ENCODE measurements at regions not wholly inside any gene's neighbourhood (a gene's known extent, or its start where the extent isn't known, plus 50 kb on each side); places are given as distances from the start of the nearest gene placed in this dataset.
A peak's percentile ranks its signal among the peaks of the same experiment; 100 is the strongest.

DNA sequence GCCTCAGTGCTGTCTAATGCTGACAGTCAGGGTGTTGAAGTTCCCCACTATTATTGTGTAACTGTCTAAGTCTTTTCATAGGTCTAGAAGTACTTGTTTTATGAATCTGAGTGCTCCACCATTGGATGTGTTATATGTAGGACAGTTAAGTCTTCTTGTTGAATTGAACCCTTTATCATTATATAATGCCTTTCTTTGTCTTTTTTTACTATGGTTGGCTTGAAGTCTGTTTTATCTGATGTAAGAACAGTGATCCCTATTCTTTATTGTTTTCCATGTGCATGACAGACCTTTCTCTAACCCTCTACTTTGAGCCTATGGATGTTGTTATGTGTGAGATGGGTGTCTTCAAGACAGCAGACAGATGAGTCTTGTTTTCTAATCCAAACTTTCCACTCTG lies 107.8 kb upstream of the C11orf58 start:
- Histone ChIP-seq H3K4me1 (ENCODE audit: control insufficient read depth in 1 of 2, insufficient read depth in 2 of 2, low read length in 2 of 2) (peaks cover 0 to 5% of the 10 kb centered on the region in 2 experiments), H3K27me3 (ENCODE audit: insufficient read depth, low read length) (no peaks in the 10 kb centered on the region), H4K12ac (ENCODE audit: low read depth, low read length) (no peak overlapping the region), H3K79me1 (ENCODE audit: low read length) (peaks cover 3% of the 10 kb centered on the region), H3K27ac (ENCODE audit: low read depth, low read length) (no peak overlapping the region), H3K9ac (ENCODE audit: low read length) (no peak overlapping the region), H3K18ac (ENCODE audit: low read length) (no peak overlapping the region), H2BK12ac (ENCODE audit: low read length) (no peak overlapping the region), H3K4me3 (ENCODE audit: low read depth, low read length) (no peak overlapping the region), H3K4ac (ENCODE audit: low read depth, low read length) (no peak overlapping the region), H3K36me3 (ENCODE audit: control insufficient read depth in 1 of 2, insufficient read depth in 2 of 2, low read length in 2 of 2) (no peaks in the 10 kb centered on the region), H3K79me2 (ENCODE audit: control insufficient read depth, insufficient read depth, low read length, poor library complexity) (no peaks in the 10 kb centered on the region), H3K4me2 (ENCODE audit: low read length) (no peak overlapping the region), H3K9me3 (ENCODE audit: insufficient read depth, low read depth, low read length) (peaks cover 2% of the 10 kb centered on the region), H4K8ac (ENCODE audit: low read depth, low read length) (no peak overlapping the region), H2BK120ac (ENCODE audit: insufficient read depth, low read length, poor library complexity) (no peak overlapping the region), H4K91ac (ENCODE audit: low read depth, low read length) (no peak overlapping the region), H2AFZ (ENCODE audit: insufficient read depth, low read length, poor library complexity) (no peak overlapping the region), H3K14ac (ENCODE audit: low read length) (no peak overlapping the region), H2AK5ac (ENCODE audit: low read length) (no peak overlapping the region), H3K23ac (ENCODE audit: low read length) (no peak overlapping the region), H2BK5ac (ENCODE audit: low read depth, low read length, poor library complexity) (no peak overlapping the region)
- DNase-seq: no peak

DNA sequence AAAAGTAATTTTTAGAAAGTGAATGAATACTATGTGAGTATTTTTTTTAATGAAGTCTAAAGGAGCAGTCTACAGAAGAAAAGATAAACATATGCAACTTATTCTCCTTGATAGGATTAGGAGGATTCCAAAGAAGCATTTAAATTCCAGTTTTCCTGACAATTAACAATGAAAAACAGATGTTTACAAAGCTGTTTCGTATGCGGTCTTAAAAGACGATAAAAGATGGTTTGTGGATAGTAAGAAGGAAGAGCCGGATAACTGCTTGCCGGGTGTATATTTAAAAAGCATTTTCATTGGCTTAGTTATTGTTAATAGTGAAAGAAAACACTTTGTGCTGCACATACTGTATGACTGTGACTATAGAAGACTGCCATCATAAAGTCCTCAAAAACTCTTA lies 120.0 kb upstream of the C11orf58 start:
- H3K4me3 ChIP-seq (ENCODE audit: low read depth, low read length): no peak overlapping the region

DNA sequence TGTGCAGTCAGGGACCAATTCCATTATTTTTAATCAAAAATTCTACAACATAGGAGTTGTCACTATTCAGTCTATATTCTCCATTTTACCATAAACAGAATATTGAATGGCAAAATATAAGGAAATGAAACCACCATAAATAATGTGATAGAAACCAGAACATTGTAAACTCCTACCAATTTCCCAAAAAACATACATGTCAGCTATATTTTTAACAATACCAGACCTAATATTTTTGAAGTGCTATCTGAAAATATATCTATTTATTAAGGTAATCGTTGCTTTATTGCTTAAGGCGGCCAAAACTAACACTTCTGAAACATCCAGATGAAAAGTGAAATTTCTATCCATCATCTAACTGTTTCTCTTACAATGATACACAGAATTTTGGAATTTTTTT lies 123.0 kb upstream of the C11orf58 start:
- Histone ChIP-seq H3K79me1 (ENCODE audit: low read length) (no peaks in the 10 kb centered on the region), H3K4me2 (ENCODE audit: low read length) (no peak overlapping the region), H3K27ac (ENCODE audit: low read depth, low read length) (no peak overlapping the region), H3K9ac (ENCODE audit: low read length) (no peak overlapping the region), H4K91ac (ENCODE audit: low read depth, low read length) (no peak overlapping the region), H4K12ac (ENCODE audit: low read depth, low read length) (no peak overlapping the region), H3K36me3 (ENCODE audit: control insufficient read depth in 1 of 2, insufficient read depth in 2 of 2, low read length in 2 of 2) (no peaks in the 10 kb centered on the region), H4K8ac (ENCODE audit: low read depth, low read length) (no peak overlapping the region), H2AFZ (ENCODE audit: insufficient read depth, low read length, poor library complexity) (no peak overlapping the region), H3K14ac (ENCODE audit: low read length) (no peak overlapping the region), H3K4me3 (ENCODE audit: low read depth, low read length) (no peak overlapping the region), H2BK5ac (ENCODE audit: low read depth, low read length, poor library complexity) (no peak overlapping the region), H2BK12ac (ENCODE audit: low read length) (no peak overlapping the region), H3K79me2 (ENCODE audit: control insufficient read depth, insufficient read depth, low read length, poor library complexity) (no peaks in the 10 kb centered on the region), H3K18ac (ENCODE audit: low read length) (no peak overlapping the region), H2AK5ac (ENCODE audit: low read length) (no peak overlapping the region), H3K23ac (ENCODE audit: low read length) (no peak overlapping the region), H3K4me1 (ENCODE audit: control insufficient read depth in 1 of 2, insufficient read depth in 2 of 2, low read length in 2 of 2) (peaks cover 3 to 5% of the 10 kb centered on the region in 2 experiments), H2BK120ac (ENCODE audit: insufficient read depth, low read length, poor library complexity) (no peak overlapping the region), H3K4ac (ENCODE audit: low read depth, low read length) (no peak overlapping the region), H3K9me3 (ENCODE audit: insufficient read depth, low read depth, low read length) (no peaks in the 10 kb centered on the region), H3K27me3 (ENCODE audit: insufficient read depth, low read length) (peaks cover 26% of the 10 kb centered on the region)
- no CpG with 5 or more reads among the region's 2 CpGs for WGBS (ENCODE audit: extremely low coverage, insufficient coverage, insufficient read length)
- no peak for DNase-seq

More for the DNA sequence above, 120.0 kb upstream of the C11orf58 start:
- H3K4ac ChIP-seq (ENCODE audit: low read depth, low read length): no peak overlapping the region
- H2BK120ac ChIP-seq (ENCODE audit: insufficient read depth, low read length, poor library complexity): no peak overlapping the region
- H3K4me1 ChIP-seq (ENCODE audit: control insufficient read depth in 1 of 2, insufficient read depth in 2 of 2, low read length in 2 of 2): peaks cover under 1 to 2% of the 10 kb centered on the region in 2 experiments
- H3K18ac ChIP-seq (ENCODE audit: low read length): no peak overlapping the region
- H3K14ac ChIP-seq (ENCODE audit: low read length): no peak overlapping the region
- H3K27me3 ChIP-seq (ENCODE audit: insufficient read depth, low read length): peaks cover under 1% of the 10 kb centered on the region
- H3K79me2 ChIP-seq (ENCODE audit: control insufficient read depth, insufficient read depth, low read length, poor library complexity): no peaks in the 10 kb centered on the region
- H2AFZ ChIP-seq (ENCODE audit: insufficient read depth, low read length, poor library complexity): no peak overlapping the region
- H3K9me3 ChIP-seq (ENCODE audit: insufficient read depth, low read depth, low read length): no peaks in the 10 kb centered on the region
- H2AK5ac ChIP-seq (ENCODE audit: low read length): no peak overlapping the region
- H3K23ac ChIP-seq (ENCODE audit: low read length): no peak overlapping the region
- no peak overlapping the region for H4K8ac ChIP-seq (ENCODE audit: low read depth, low read length)
- no peaks in the 10 kb centered on the region for H3K36me3 ChIP-seq (ENCODE audit: control insufficient read depth in 1 of 2, insufficient read depth in 2 of 2, low read length in 2 of 2)
- no peak for DNase-seq
- H2BK12ac ChIP-seq (ENCODE audit: low read length): no peak overlapping the region
- H3K27ac ChIP-seq (ENCODE audit: low read depth, low read length): no peak overlapping the region
- H4K12ac ChIP-seq (ENCODE audit: low read depth, low read length): no peak overlapping the region
- H3K4me2 ChIP-seq (ENCODE audit: low read length): no peak overlapping the region
- no peak overlapping the region for H4K91ac ChIP-seq (ENCODE audit: low read depth, low read length)
- H3K79me1 ChIP-seq (ENCODE audit: low read length): no peaks in the 10 kb centered on the region
- H2BK5ac ChIP-seq (ENCODE audit: low read depth, low read length, poor library complexity): no peak overlapping the region
- no peak overlapping the region for H3K9ac ChIP-seq (ENCODE audit: low read length)
- WGBS (ENCODE audit: extremely low coverage, insufficient coverage, insufficient read length): no CpG with 5 or more reads among the region's 5 CpGs

DNA sequence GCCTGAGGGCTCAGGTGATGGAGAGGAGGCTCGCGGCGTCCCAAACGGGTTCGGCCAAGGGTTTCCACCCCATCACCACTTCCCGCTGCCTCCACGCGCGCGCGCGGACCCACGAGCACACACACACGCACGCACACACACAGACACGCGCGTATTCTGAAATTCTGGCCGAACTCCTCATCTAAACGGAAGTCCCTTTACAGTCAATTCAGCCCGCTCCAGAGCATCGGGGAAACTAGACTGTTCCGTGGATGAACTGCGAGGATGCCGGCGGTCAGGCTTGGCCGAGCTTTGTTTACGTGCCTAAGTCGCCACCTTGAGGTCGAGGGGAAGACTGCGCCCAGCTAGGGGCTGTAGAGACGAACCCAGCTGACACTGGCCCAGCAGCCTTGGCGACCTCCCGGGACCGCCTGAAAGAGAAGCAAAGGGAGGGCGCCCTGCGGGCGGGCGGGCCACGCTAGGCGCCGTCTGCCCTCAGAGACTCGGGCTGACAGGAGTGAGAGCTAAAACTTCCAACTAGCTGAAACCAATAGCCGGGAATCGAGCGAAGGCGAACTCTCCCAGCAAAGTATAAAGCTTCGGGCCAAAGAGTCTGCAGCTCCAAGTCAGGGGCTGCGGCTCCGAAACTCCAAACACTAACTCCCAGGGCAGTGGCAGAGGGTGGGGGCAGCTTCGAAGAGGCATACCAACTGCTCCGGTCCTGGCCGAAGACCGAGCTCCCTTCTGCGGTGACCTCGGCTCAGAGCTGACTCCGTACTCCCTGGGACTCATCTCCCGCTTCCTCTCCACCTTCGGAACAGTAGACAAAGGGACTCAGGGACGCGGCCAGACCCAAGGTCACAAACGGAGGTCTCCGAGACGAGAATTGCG lies 124.7 kb upstream of the C11orf58 start:
- DNase-seq: peak; percentile 77 to 90

More for the DNA sequence above, 124.7 kb upstream of the C11orf58 start:
- H3K9ac ChIP-seq (ENCODE audit: low read length): no peak overlapping the region
- H3K79me1 ChIP-seq (ENCODE audit: low read length): no peaks in the 10 kb centered on the region
- no peak overlapping the region for H3K4ac ChIP-seq (ENCODE audit: low read depth, low read length)
- no peaks in the 10 kb centered on the region for H3K79me2 ChIP-seq (ENCODE audit: control insufficient read depth, insufficient read depth, low read length, poor library complexity)
- no peak overlapping the region for H3K23ac ChIP-seq (ENCODE audit: low read length)
- H3K36me3 ChIP-seq (ENCODE audit: control insufficient read depth in 1 of 2, insufficient read depth in 2 of 2, low read length in 2 of 2): no peaks in the 10 kb centered on the region
- H3K18ac ChIP-seq (ENCODE audit: low read length): no peak overlapping the region
- peaks cover 3 to 5% of the 10 kb centered on the region in 2 experiments for H3K4me1 ChIP-seq (ENCODE audit: control insufficient read depth in 1 of 2, insufficient read depth in 2 of 2, low read length in 2 of 2)
- no peak overlapping the region for H3K27ac ChIP-seq (ENCODE audit: low read depth, low read length)
- H2AK5ac ChIP-seq (ENCODE audit: low read length): no peak overlapping the region
- H3K4me3 ChIP-seq (ENCODE audit: low read depth, low read length): peak overlapping the region; percentile 56
- H3K4me2 ChIP-seq (ENCODE audit: low read length): peak overlapping the region; percentile 83
- peaks cover 42% of the 10 kb centered on the region for H3K27me3 ChIP-seq (ENCODE audit: insufficient read depth, low read length)
- no CpG with 5 or more reads among the region's 65 CpGs for WGBS (ENCODE audit: extremely low coverage, insufficient coverage, insufficient read length)
- no peaks in the 10 kb centered on the region for H3K9me3 ChIP-seq (ENCODE audit: insufficient read depth, low read depth, low read length)
- peak overlapping the region; percentile 63 for H4K8ac ChIP-seq (ENCODE audit: low read depth, low read length)
- peak overlapping the region; percentile 84 for H2AFZ ChIP-seq (ENCODE audit: insufficient read depth, low read length, poor library complexity)
- no peak overlapping the region for H2BK12ac ChIP-seq (ENCODE audit: low read length)
- peak overlapping the region; percentile 21 for H4K12ac ChIP-seq (ENCODE audit: low read depth, low read length)
- peak overlapping the region; percentile 3 for H3K14ac ChIP-seq (ENCODE audit: low read length)
- H4K91ac ChIP-seq (ENCODE audit: low read depth, low read length): peak overlapping the region; percentile 65
- peak overlapping the region; percentile 13 for H2BK120ac ChIP-seq (ENCODE audit: insufficient read depth, low read length, poor library complexity)
- H2BK5ac ChIP-seq (ENCODE audit: low read depth, low read length, poor library complexity): no peak overlapping the region
